B cell (primary cell): ENCODE measurements at regions not wholly inside any gene's neighbourhood (a gene's known extent, or its start where the extent isn't known, plus 50 kb on each side); places are given as distances from the start of the nearest gene placed in this dataset.

ENCODE experiments used
- ATAC-seq: fragments of 200-7000 bp; cut with Tn5 transposase; one replicate; pipeline ENCODE4 v1.10.0; 2021; ENCODE audit warnings: low read depth, mild to moderate bottlenecking, moderate number of reproducible peaks, moderate library complexity
- CTCF ChIA-PET: fragments of 350-600 bp; sonication (Branson Sonifier 250); formaldehyde crosslinking; loops from one replicate; lab custom pipeline; 2021; ENCODE audit warnings: antibody characterized with exemption, inconsistent platforms; lab: Charles Lee
- POLR2A ChIA-PET: fragments of 350-600 bp; sonication (Branson Sonifier 250); formaldehyde crosslinking; loops from one replicate; lab custom pipeline; 2021; ENCODE audit warnings: antibody characterized with exemption; lab: Charles Lee
- DNase-seq: peaks from one replicate; pipeline ENCODE4 v3.0.0; 2013
- H2AFZ ChIP-seq: 2 replicates; pipeline ENCODE4 v1.6.1; 2012; ENCODE audit warnings: mild to moderate bottlenecking, low read depth, low read length; ENCODE audit not compliant: insufficient read depth, poor library complexity, severe bottlenecking
- H3K27ac ChIP-seq, 2 donors: 1 replicate in 1 of 2; 2 replicates in 1 of 2; pipeline ENCODE4 v1.5.1; 2012 to 2013; ENCODE audit warnings: low read length in 2 of 2, mild to moderate bottlenecking in 2 of 2, moderate library complexity in 1 of 2
- H3K27me3 ChIP-seq, 4 experiments: fragments of 200-600 bp in 1 of 4; sonication (generic) in 1 of 4; replicated peaks in 1 of 4; 1 replicate in 2 of 4; 2 replicates in 2 of 4; pipeline versions ENCODE4 v1.6.1 to v1.7.0; 2013 to 2016; ENCODE audit warnings: low read length in 3 of 4, mild to moderate bottlenecking in 2 of 4, mixed read lengths in 1 of 4, moderate library complexity in 1 of 4; ENCODE audit not compliant: insufficient read depth in 4 of 4, control insufficient read depth in 3 of 4; ENCODE audit errors: control extremely low read depth in 1 of 4
- H3K36me3 ChIP-seq, 2 experiments: replicated peaks in 1 of 2; 1 replicate in 1 of 2; 2 replicates in 1 of 2; pipeline versions ENCODE4 v1.6.1 to v1.7.1; 2013; ENCODE audit warnings: low read length in 1 of 2; ENCODE audit not compliant: insufficient read depth in 2 of 2, control insufficient read depth in 1 of 2; ENCODE audit errors: control extremely low read depth in 1 of 2, extremely low read depth in 1 of 2
- H3K4me1 ChIP-seq, 2 donors: fragments of 200-600 bp in 1 of 2; sonication (generic) in 1 of 2; 1 replicate in 1 of 2; 2 replicates in 1 of 2; pipeline versions ENCODE4 v1.5.1 to v1.6.1; 2013 to 2017; ENCODE audit warnings: low read length in 2 of 2; ENCODE audit not compliant: control insufficient read depth in 2 of 2, insufficient read depth in 2 of 2
- H3K4me2 ChIP-seq: replicated peaks from 2 replicates; pipeline ENCODE3; 2012; ENCODE audit warnings: mild to moderate bottlenecking, low read depth, low read length; ENCODE audit not compliant: poor library complexity, severe bottlenecking
- H3K4me3 ChIP-seq, 5 experiments: fragments of 200-600 bp in 1 of 5; sonication (generic) in 1 of 5; 1 replicate in 3 of 5; 2 replicates in 2 of 5; pipeline versions ENCODE4 v1.5.1 to v1.7.0; 2011 to 2016; ENCODE audit warnings: low read length in 4 of 5, mild to moderate bottlenecking in 4 of 5, low read depth in 2 of 5, control low read depth in 1 of 5, moderate library complexity in 1 of 5; ENCODE audit not compliant: insufficient read depth in 1 of 5; ENCODE audit errors: control extremely low read depth in 1 of 5, extremely low read depth in 1 of 5
- H3K79me2 ChIP-seq: fragments of 200-600 bp; sonication (generic); one replicate; pipeline ENCODE4 v1.6.0; 2016; ENCODE audit warnings: low read length; ENCODE audit not compliant: control insufficient read depth, insufficient read depth
- H3K9ac ChIP-seq: fragments of 200-600 bp; sonication (generic); 2 replicates; pipeline ENCODE4 v1.6.1; 2017; ENCODE audit warnings: mild to moderate bottlenecking, low read length, moderate library complexity
- H3K9me3 ChIP-seq, 3 donors: one replicate each; pipeline versions ENCODE4 v1.6.1 to v1.7.1; 2013; ENCODE audit warnings: low read length in 2 of 3; ENCODE audit not compliant: control insufficient read depth in 2 of 3, insufficient read depth in 1 of 3; ENCODE audit errors: control extremely low read depth in 1 of 3
- H4K20me1 ChIP-seq: 2 replicates; pipeline ENCODE4 v1.6.0; 2012; ENCODE audit warnings: mild to moderate bottlenecking, low read length; ENCODE audit not compliant: insufficient read depth, control insufficient read depth, poor library complexity, severe bottlenecking
- H3K27ac Mint-ChIP-seq: one replicate; pipeline ENCODE4 v1.8.0; 2021; ENCODE audit warnings: mixed read lengths
- H3K27me3 Mint-ChIP-seq: one replicate; pipeline ENCODE4 v1.8.0; 2021; ENCODE audit warnings: mixed read lengths
- H3K4me1 Mint-ChIP-seq: one replicate; pipeline ENCODE4 v1.8.0; 2021; ENCODE audit warnings: mixed read lengths
- H3K4me3 Mint-ChIP-seq: one replicate; pipeline ENCODE4 v1.8.0; 2021; ENCODE audit warnings: mixed read lengths
- H3K9me3 Mint-ChIP-seq: one replicate; pipeline ENCODE4 v1.8.0; 2022; ENCODE audit warnings: mixed read lengths; ENCODE audit not compliant: insufficient read depth
- EZH2 ChIP-seq: IDR thresholded peaks from 2 replicates; pipeline ENCODE4 v1.6.1; 2012; ENCODE audit warnings: borderline replicate concordance, low read depth, mild to moderate bottlenecking, moderate library complexity, low read length; ENCODE audit not compliant: insufficient read depth, poor library complexity, severe bottlenecking
- WGBS: methylation state at CpG from one replicate; pipeline ENCODE4 v1.1.5; 2013; ENCODE audit warnings: missing lambda C conversion rate; ENCODE audit not compliant: insufficient coverage; 5-methylcytosine and 5-hydroxymethylcytosine counted together
- intact Hi-C: fragments of 100-400 bp; cut with micrococcal nuclease; formaldehyde crosslinking; loops from one replicate; pipeline ENCODE4 v1.10.0; 2022
- TF ChIP-seq, protein P1 (sequence below): fragments of 200-600 bp; IDR thresholded peaks from one replicate; pipeline ENCODE4 v1.8.0; 2022; ENCODE audit warnings: antibody characterized with exemption, mild to moderate bottlenecking

DNA sequence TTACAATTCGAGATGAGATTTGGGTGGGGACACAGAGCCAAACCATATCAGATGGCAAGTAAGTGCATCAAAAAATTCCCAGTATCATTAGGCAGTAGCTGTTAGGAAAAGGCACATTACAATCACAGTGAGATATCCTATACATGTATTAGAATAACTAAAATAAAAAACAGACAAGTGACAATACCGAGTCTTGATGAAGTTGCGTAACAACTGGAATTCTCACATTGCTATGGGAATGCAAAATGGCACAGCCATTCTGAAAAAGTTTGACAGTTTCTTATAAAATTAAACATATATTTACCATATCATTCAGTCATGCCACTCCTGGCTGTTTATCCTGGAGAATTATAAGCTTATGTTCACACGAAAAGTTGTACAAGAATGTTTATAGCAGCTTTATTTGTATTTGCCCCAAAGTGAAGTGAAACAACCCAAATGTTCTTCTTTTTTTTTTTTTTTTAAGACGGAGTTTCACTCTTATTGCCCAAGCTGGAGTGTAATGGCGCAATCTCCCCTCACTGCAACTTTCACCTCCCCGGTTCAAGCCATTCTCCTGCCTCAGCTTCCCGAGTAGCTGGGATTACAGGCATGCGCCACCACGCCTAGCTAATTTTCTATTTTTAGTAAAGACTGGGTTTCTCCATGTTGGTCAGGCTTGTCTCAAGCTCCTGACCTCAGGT lies 93.1 kb upstream of the TLE1 start:
- no peaks in the 10 kb centered on the region for H3K36me3 ChIP-seq
- TF ChIP-seq EZH2, result no peak
- TF ChIP-seq, protein P1, sequence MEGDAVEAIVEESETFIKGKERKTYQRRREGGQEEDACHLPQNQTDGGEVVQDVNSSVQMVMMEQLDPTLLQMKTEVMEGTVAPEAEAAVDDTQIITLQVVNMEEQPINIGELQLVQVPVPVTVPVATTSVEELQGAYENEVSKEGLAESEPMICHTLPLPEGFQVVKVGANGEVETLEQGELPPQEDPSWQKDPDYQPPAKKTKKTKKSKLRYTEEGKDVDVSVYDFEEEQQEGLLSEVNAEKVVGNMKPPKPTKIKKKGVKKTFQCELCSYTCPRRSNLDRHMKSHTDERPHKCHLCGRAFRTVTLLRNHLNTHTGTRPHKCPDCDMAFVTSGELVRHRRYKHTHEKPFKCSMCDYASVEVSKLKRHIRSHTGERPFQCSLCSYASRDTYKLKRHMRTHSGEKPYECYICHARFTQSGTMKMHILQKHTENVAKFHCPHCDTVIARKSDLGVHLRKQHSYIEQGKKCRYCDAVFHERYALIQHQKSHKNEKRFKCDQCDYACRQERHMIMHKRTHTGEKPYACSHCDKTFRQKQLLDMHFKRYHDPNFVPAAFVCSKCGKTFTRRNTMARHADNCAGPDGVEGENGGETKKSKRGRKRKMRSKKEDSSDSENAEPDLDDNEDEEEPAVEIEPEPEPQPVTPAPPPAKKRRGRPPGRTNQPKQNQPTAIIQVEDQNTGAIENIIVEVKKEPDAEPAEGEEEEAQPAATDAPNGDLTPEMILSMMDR, result no peak
- no peak overlapping the region for H2AFZ ChIP-seq
- POLR2A ChIA-PET, result interaction anchor here (0.5 kb wide), 1 partner anchor 289 kb away, joined by 3 read pairs; no protein-coding TSS in a partner anchor
- H3K27ac ChIP-seq, result no peak overlapping the region
- ATAC-seq, result no peak
- H3K9me3 ChIP-seq, result peaks cover 0 to 14% (median 0%) of the 10 kb centered on the region in 3 donors
- no peak overlapping the region for H3K4me3 ChIP-seq
- no peak overlapping the region for H3K27ac Mint-ChIP-seq
- intact Hi-C loops, result no loop called here
- H3K9ac ChIP-seq, result no peak overlapping the region
- H3K27me3 ChIP-seq, result no peaks in the 10 kb centered on the region
- no peak for DNase-seq
- CTCF ChIA-PET, result no interaction called here
- no peak overlapping the region for H3K4me2 ChIP-seq
- no peaks in the 10 kb centered on the region for H4K20me1 ChIP-seq
- H3K4me1 Mint-ChIP-seq, result no peaks in the 10 kb centered on the region
- H3K27me3 Mint-ChIP-seq, result no peaks in the 10 kb centered on the region
- no CpG with 5 or more reads among the region's 10 CpGs for WGBS
- H3K79me2 ChIP-seq, result no peaks in the 10 kb centered on the region
- no peak overlapping the region for H3K4me3 Mint-ChIP-seq
- H3K4me1 ChIP-seq, result no peaks in the 10 kb centered on the region
- no peaks in the 10 kb centered on the region for H3K9me3 Mint-ChIP-seq

DNA sequence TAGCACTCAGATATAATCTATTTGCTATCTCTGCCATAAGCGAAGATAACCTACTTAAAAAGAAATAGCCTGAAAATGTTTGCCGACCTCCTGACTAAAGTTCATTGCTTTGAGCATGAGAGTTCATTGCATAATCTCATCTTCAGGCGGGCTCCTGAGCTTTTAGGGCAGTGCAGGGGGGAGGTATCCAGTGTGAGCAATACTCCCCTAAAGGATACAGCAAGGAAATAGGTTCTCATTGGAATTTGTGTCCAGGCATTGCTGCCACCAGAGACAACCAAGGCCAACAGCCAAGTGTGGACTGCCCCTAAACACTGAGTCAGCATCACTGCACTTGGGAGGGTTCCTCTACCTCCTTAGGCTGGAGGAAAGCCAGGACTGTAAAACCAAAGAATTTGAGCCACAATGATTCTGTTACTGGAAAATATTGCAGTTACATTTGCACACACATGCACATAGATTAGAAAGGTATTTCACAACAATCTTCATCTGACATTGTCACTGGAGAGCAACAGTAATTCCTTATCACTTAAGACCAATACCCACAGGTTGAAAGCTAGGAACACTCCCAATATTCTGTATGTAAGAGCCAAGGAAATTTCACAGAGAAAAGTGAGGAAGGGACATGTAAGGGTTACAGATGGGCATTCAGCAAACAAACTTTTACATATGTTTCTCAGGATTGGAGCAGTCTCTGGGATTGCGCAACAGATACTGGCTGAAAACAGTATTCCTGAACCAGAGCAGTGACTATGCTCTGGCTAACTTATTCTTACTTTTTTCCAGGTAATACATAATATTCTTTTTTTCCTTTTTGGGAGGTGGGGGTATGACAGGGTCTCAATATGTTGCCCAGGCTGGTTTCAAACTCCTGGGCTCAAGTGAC lies 98.6 kb upstream of the TLE1 start:
- H3K27ac ChIP-seq, result no peak overlapping the region
- Mint-ChIP-seq H3K27ac (no peak overlapping the region), H3K27me3 (no peaks in the 10 kb centered on the region), H3K4me1 (no peaks in the 10 kb centered on the region), H3K9me3 (no peaks in the 10 kb centered on the region), H3K4me3 (no peak overlapping the region)
- peaks cover 0 to 16% (median 0%) of the 10 kb centered on the region in 3 donors for H3K9me3 ChIP-seq
- no peaks in the 10 kb centered on the region for H3K79me2 ChIP-seq
- H3K4me3 ChIP-seq, result no peak overlapping the region
- intact Hi-C loops, result no loop called here
- H2AFZ ChIP-seq, result no peak overlapping the region
- H3K9ac ChIP-seq, result no peak overlapping the region
- no peaks in the 10 kb centered on the region for H4K20me1 ChIP-seq
- H3K4me2 ChIP-seq, result no peak overlapping the region
- H3K4me1 ChIP-seq, result no peaks in the 10 kb centered on the region
- no peak for TF ChIP-seq EZH2
- TF ChIP-seq, protein P1, result no peak
- ChIA-PET CTCF (no interaction called here), POLR2A (no interaction called here)
- WGBS, result 100% methylated on average over 3 of the region's 4 CpGs
- DNase-seq, result no peak
- ATAC-seq, result no peak
- no peaks in the 10 kb centered on the region for H3K36me3 ChIP-seq
- no peaks in the 10 kb centered on the region for H3K27me3 ChIP-seq
